HG03280 (cell line): ENCODE measurements at regions not wholly inside any gene's neighbourhood (a gene's known extent, or its start where the extent isn't known, plus 50 kb on each side); places are given as distances from the start of the nearest gene placed in this dataset.

ENCODE experiments used
- ATAC-seq: cut with Tn5 transposase; IDR thresholded peaks from one replicate; pipeline ENCODE4 v1.9.1; 2021; ENCODE audit warnings: mild to moderate bottlenecking, moderate library complexity; ENCODE audit not compliant: unreplicated experiment

GRCh38 chr1:209268479-209268878 is 315.0 kb upstream of the CAMK1G start:
- ATAC-seq, result no peak

- no peak for ATAC-seq
Measured at GRCh38 chr1:209276321-209276720, 307.2 kb upstream of the CAMK1G start.

- ATAC-seq, result no peak
Measured at GRCh38 chr1:209277662-209278061, 305.9 kb upstream of the CAMK1G start.

GRCh38 chr1:209291715-209292114 is 291.8 kb upstream of the CAMK1G start:
- no peak for ATAC-seq

GRCh38 chr1:209302779-209303568 is 280.5 kb upstream of the CAMK1G start:
- ATAC-seq, result no peak

GRCh38 chr1:209304166-209304565 is 279.3 kb upstream of the CAMK1G start:
- no peak for ATAC-seq

GRCh38 chr1:209305221-209305954 is 278.1 kb upstream of the CAMK1G start:
- ATAC-seq, result no peak

GRCh38 chr1:209307846-209308245 is 275.7 kb upstream of the CAMK1G start:
- ATAC-seq, result no peak

- no peak for ATAC-seq
Measured at GRCh38 chr1:209309198-209309597, 274.3 kb upstream of the CAMK1G start.

- ATAC-seq, result no peak
Measured at GRCh38 chr1:209311770-209312169, 271.7 kb upstream of the CAMK1G start.

- no peak for ATAC-seq
Measured at GRCh38 chr1:209316929-209317328, 266.6 kb upstream of the CAMK1G start.

- ATAC-seq, result no peak
Measured at GRCh38 chr1:209318181-209319056, 265.1 kb upstream of the CAMK1G start.

GRCh38 chr1:209319057-209319432 is 264.5 kb upstream of the CAMK1G start:
- ATAC-seq, result no peak

GRCh38 chr1:209319549-209319948 is 264.0 kb upstream of the CAMK1G start:
- ATAC-seq, result no peak

- no peak for ATAC-seq
Measured at GRCh38 chr1:209323743-209324142, 259.8 kb upstream of the CAMK1G start.

GRCh38 chr1:209324901-209325871 is 258.3 kb upstream of the CAMK1G start:
- ATAC-seq, result no peak

- ATAC-seq, result no peak
Measured at GRCh38 chr1:209326076-209326475, 257.4 kb upstream of the CAMK1G start.

- no peak for ATAC-seq
Measured at GRCh38 chr1:209326831-209327230, 256.7 kb upstream of the CAMK1G start.

- no peak for ATAC-seq
Measured at GRCh38 chr1:209328196-209328595, 255.3 kb upstream of the CAMK1G start.

GRCh38 chr1:209335178-209335577 is 248.3 kb upstream of the CAMK1G start:
- ATAC-seq, result peak; percentile 83
